SK-N-SH treated with all-trans-retinoic acid at 6 μM for 48 hours (cell line): ENCODE measurements at regions not wholly inside any gene's neighbourhood (a gene's known extent, or its start where the extent isn't known, plus 50 kb on each side); places are given as distances from the start of the nearest gene placed in this dataset.

Experiments
- ARNTL ChIP-seq: fragments of 450-650 bp; formaldehyde crosslinking; IDR thresholded peaks from 2 replicates; pipeline ENCODE4 v1.5.0; 2020; ENCODE audit warnings: low read depth, mild to moderate bottlenecking, moderate library complexity, borderline replicate concordance
- TCF4 ChIP-seq: fragments of 250-450 bp; sonication (Bioruptor Pico); IDR thresholded peaks from 2 replicates; pipeline ENCODE4 v1.8.0; 2021; ENCODE audit warnings: mild to moderate bottlenecking, moderate library complexity, borderline replicate concordance
- ZFP3 ChIP-seq: fragments of 250-450 bp; sonication (Bioruptor Pico); IDR thresholded peaks from 2 replicates; pipeline ENCODE4 v1.5.0; 2020; ENCODE audit warnings: mild to moderate bottlenecking, moderate library complexity
- TF ChIP-seq, protein P1 (sequence below): fragments of 250-450 bp; sonication (Bioruptor Pico); IDR thresholded peaks from 2 replicates; pipeline ENCODE4 v1.8.0; 2020; ENCODE audit warnings: mild to moderate bottlenecking, moderate library complexity, borderline replicate concordance
- TF ChIP-seq, protein P2 (sequence below): fragments of 250-450 bp; sonication (Bioruptor Pico); IDR thresholded peaks from 2 replicates; pipeline ENCODE4 v1.5.1; 2020; ENCODE audit warnings: low read depth, mild to moderate bottlenecking, moderate library complexity

DNA sequence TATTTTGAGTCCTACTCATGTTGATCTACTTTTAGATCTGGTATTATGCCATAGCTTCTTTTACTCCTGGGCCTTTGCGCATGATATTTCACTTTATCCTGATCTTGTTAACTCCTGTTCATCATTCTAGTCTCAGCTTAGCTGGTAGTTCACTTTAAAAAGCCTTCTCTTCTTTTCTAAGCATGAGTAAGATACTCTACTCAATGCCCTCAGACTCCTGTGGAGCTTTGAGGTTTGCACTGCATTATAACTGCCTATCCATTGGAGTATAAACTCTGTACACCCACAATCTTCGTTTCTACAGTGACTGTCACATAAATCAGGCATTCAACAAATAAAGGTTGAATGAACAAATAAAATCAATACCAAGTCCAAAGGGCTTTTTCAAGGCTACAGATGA lies 357.9 kb upstream of the KCNH8 start:
- no peak for TF ChIP-seq TCF4 (CRISPR knock-in tag)
- no peak for TF ChIP-seq ARNTL (CRISPR knock-in tag)
- TF ChIP-seq, protein P1, sequence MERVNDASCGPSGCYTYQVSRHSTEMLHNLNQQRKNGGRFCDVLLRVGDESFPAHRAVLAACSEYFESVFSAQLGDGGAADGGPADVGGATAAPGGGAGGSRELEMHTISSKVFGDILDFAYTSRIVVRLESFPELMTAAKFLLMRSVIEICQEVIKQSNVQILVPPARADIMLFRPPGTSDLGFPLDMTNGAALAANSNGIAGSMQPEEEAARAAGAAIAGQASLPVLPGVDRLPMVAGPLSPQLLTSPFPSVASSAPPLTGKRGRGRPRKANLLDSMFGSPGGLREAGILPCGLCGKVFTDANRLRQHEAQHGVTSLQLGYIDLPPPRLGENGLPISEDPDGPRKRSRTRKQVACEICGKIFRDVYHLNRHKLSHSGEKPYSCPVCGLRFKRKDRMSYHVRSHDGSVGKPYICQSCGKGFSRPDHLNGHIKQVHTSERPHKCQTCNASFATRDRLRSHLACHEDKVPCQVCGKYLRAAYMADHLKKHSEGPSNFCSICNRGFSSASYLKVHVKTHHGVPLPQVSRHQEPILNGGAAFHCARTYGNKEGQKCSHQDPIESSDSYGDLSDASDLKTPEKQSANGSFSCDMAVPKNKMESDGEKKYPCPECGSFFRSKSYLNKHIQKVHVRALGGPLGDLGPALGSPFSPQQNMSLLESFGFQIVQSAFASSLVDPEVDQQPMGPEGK (CRISPR knock-in tag) = no peak
- TF ChIP-seq ZFP3 (CRISPR knock-in tag) = no peak
- TF ChIP-seq, protein P2, sequence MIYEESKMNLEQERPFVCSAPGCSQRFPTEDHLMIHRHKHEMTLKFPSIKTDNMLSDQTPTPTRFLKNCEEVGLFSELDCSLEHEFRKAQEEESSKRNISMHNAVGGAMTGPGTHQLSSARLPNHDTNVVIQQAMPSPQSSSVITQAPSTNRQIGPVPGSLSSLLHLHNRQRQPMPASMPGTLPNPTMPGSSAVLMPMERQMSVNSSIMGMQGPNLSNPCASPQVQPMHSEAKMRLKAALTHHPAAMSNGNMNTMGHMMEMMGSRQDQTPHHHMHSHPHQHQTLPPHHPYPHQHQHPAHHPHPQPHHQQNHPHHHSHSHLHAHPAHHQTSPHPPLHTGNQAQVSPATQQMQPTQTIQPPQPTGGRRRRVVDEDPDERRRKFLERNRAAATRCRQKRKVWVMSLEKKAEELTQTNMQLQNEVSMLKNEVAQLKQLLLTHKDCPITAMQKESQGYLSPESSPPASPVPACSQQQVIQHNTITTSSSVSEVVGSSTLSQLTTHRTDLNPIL (CRISPR knock-in tag) = no peak
